DOHH2 (cell line): ENCODE measurements at regions not wholly inside any gene's neighbourhood (a gene's known extent, or its start where the extent isn't known, plus 50 kb on each side); places are given as distances from the start of the nearest gene placed in this dataset.
"Not testable (repeated sequence)": the region's sequence is repeated elsewhere in the genome, so short reads cannot be mapped to it uniquely, and the experiment has no call there.

Experiments used
- H3F3A ChIP-seq: fragments of 200-600 bp; sonication (generic), shearing (Covaris generic); 2 replicates; pipeline ENCODE4 v1.6.0; 2016; ENCODE audit warnings: antibody characterized with exemption, mild to moderate bottlenecking; ENCODE audit not compliant: control insufficient read depth, insufficient read depth
- H3K27ac ChIP-seq: fragments of 200-600 bp; sonication (generic); 2 replicates; pipeline ENCODE4 v1.5.1; 2014; ENCODE audit warnings: low read depth, mild to moderate bottlenecking, low read length, moderate library complexity
- H3K27me3 ChIP-seq: fragments of 200-600 bp; sonication (generic); 2 replicates; pipeline ENCODE4 v1.6.1; 2014; ENCODE audit warnings: mild to moderate bottlenecking, low read length, mixed read lengths; ENCODE audit not compliant: control insufficient read depth
- H3K36me3 ChIP-seq: fragments of 200-600 bp; sonication (generic); 2 replicates; pipeline ENCODE4 v1.6.1; 2014; ENCODE audit warnings: mild to moderate bottlenecking, low read length, moderate library complexity, mixed read lengths; ENCODE audit not compliant: control insufficient read depth
- H3K4me1 ChIP-seq: fragments of 200-600 bp; sonication (generic); 2 replicates; pipeline ENCODE4 v1.6.1; 2014; ENCODE audit warnings: mild to moderate bottlenecking, low read length, mixed read lengths; ENCODE audit not compliant: control insufficient read depth
- H3K4me2 ChIP-seq: fragments of 200-600 bp; sonication (generic); 2 replicates; pipeline ENCODE4 v1.6.0; 2014; ENCODE audit warnings: mild to moderate bottlenecking, low read length, moderate library complexity
- H3K4me3 ChIP-seq: fragments of 200-600 bp; sonication (generic); 2 replicates; pipeline ENCODE4 v1.5.1; 2014; ENCODE audit warnings: mild to moderate bottlenecking, low read length, mixed read lengths
- H3K79me2 ChIP-seq: fragments of 200-600 bp; sonication (generic); 2 replicates; pipeline ENCODE4 v1.6.1; 2014; ENCODE audit warnings: mild to moderate bottlenecking, low read length, mixed read lengths; ENCODE audit not compliant: control insufficient read depth
- H3K9me2 ChIP-seq: fragments of 200-600 bp; sonication (generic); replicated peaks from 2 replicates; pipeline ENCODE4 v1.6.1; 2014; ENCODE audit warnings: mild to moderate bottlenecking, low read length, mixed read lengths; ENCODE audit not compliant: control insufficient read depth
- H3K9me3 ChIP-seq: fragments of 200-600 bp; sonication (generic); 2 replicates; pipeline ENCODE4 v1.6.1; 2014; ENCODE audit warnings: antibody characterized with exemption, low read length, mixed read lengths; ENCODE audit not compliant: control insufficient read depth, insufficient read depth
- H4K20me1 ChIP-seq: fragments of 200-600 bp; sonication (generic); 2 replicates; pipeline ENCODE4 v1.6.0; 2014; ENCODE audit warnings: low read depth, mild to moderate bottlenecking, antibody characterized with exemption, low read length, moderate library complexity; ENCODE audit not compliant: control insufficient read depth, insufficient read depth
- CTCF ChIP-seq: fragments of 200-600 bp; sonication (generic); IDR thresholded peaks from one replicate; pipeline ENCODE4 v1.5.1; 2014; ENCODE audit warnings: antibody characterized with exemption, mild to moderate bottlenecking, low read depth, low read length; ENCODE audit not compliant: poor library complexity, severe bottlenecking
- EZH2phosphoT487 ChIP-seq: fragments of 200-600 bp; sonication (generic); IDR thresholded peaks from 2 replicates; pipeline ENCODE4 v1.6.1; 2017; ENCODE audit warnings: borderline replicate concordance, mild to moderate bottlenecking, antibody characterized with exemption, low read length, moderate library complexity, mixed read lengths

DNA sequence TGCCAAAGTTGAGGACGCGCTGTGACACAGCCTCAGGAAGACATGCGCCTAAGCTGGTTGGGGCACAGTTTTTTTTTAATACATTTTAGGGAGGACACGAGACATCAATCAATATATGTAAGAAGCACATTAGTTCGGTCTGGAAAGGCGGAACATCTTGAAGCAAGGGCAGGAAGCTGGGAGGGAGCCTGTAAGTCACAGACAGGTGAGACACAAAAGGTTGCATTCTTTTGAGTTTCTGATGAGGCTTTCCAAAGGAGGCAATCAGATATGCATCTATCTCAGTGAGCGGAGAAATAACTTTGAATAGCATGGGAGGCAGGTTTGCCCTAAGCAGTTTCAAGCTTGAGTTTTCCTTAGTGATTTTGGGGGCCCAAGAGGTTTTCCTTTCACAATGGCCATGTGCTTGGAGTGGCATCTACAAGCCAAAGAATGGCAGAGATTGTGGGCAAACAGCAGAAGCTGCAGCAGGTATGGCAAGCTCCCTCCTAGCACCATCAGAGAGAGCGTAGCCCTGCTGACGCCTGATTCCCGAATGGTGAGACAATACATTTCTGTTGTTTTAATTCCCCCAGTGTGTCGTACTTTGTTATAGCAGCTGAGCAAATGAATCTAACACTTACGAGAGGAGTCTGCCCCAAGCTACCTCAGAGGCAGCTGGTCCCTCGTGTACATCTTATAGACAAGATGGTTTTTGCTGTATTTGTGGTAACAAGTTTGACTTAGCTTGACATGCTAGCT, 99.5 kb upstream of the TMTC4 start:
- Histone ChIP-seq H3K4me1 (no peaks in the 10 kb centered on the region), H3K9me2 (no peaks in the 10 kb centered on the region), H3K36me3 (no peaks in the 10 kb centered on the region), H3K79me2 (no peaks in the 10 kb centered on the region), H3K9me3 (no peaks in the 10 kb centered on the region), H3K4me2 (no peak overlapping the region), H3K4me3 (no peak overlapping the region), H3K27ac (no peak overlapping the region), H3F3A (no peaks in the 10 kb centered on the region), H3K27me3 (no peaks in the 10 kb centered on the region), H4K20me1 (no peaks in the 10 kb centered on the region)
- TF ChIP-seq CTCF (no peak), EZH2phosphoT487 (no peak)

DNA sequence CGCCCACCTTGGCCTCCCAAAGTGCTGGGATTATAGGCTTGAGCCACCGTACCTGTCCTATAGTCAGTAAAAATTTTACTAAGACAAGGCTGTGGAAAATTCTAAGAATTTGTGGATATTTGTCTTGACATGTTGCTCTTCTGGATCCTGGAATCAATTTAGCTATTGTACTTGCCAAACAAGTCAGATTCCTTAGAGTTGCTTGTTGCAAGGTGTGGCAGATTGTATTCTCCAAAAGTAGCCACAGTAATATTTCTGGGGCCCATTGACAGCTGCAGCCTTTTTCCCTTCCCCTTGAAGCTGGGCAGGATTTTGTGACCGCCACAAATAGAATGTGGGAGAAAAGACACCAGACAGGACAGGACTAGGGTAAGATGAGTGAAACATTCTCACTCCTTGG, 98.8 kb upstream of the TMTC4 start:
- Histone ChIP-seq H3K36me3 (no peaks in the 10 kb centered on the region), H4K20me1 (no peaks in the 10 kb centered on the region), H3K79me2 (no peaks in the 10 kb centered on the region), H3K27me3 (no peaks in the 10 kb centered on the region), H3K9me3 (no peaks in the 10 kb centered on the region), H3K4me3 (no peak overlapping the region), H3K4me2 (no peak overlapping the region), H3K27ac (no peak overlapping the region), H3K9me2 (no peaks in the 10 kb centered on the region), H3F3A (no peaks in the 10 kb centered on the region), H3K4me1 (no peaks in the 10 kb centered on the region)
- TF ChIP-seq CTCF = no peak
- TF ChIP-seq EZH2phosphoT487 = no peak

DNA sequence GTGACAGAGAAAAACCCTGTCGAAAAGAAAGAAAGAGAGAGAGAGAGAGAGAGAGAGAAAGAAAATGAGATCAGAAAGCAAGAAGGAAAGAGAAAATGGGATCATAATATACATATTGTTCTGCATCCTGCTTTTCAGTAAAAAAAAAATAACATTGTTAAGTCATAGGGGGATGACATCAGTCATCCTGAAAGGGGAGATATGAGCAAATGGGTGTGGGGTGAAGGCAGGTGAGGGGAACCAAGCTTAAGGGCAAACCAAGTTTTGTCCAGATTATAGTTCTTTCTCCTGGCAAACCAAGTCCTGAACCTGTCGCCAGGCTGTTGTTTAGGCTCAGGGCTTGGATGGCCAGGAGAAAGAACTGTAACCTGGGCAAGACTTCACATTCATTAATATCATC, 92.6 kb upstream of the TMTC4 start:
- no peaks in the 10 kb centered on the region for H3K9me2 ChIP-seq

GRCh38 chr13:100766570-100766969, 92.0 kb upstream of the TMTC4 start:
- not testable (repeated sequence) for H3K9me2 ChIP-seq, H3K4me3 ChIP-seq, H3K4me2 ChIP-seq, H3F3A ChIP-seq, H3K27ac ChIP-seq, H3K4me1 ChIP-seq, H3K36me3 ChIP-seq, H3K79me2 ChIP-seq, H4K20me1 ChIP-seq, H3K27me3 ChIP-seq, H3K9me3 ChIP-seq

More for the DNA sequence above, 92.6 kb upstream of the TMTC4 start:
- no peaks in the 10 kb centered on the region for H3K79me2 ChIP-seq
- H3K4me3 ChIP-seq = no peak overlapping the region
- no peak overlapping the region for H3K27ac ChIP-seq
- no peaks in the 10 kb centered on the region for H3K9me3 ChIP-seq
- no peaks in the 10 kb centered on the region for H3K27me3 ChIP-seq
- TF ChIP-seq CTCF (no peak), EZH2phosphoT487 (no peak)
- H3K36me3 ChIP-seq = no peaks in the 10 kb centered on the region
- no peak overlapping the region for H3K4me2 ChIP-seq
- no peaks in the 10 kb centered on the region for H3F3A ChIP-seq
- no peaks in the 10 kb centered on the region for H3K4me1 ChIP-seq
- no peaks in the 10 kb centered on the region for H4K20me1 ChIP-seq
